ENCODE measurements at regions not wholly inside any gene's neighbourhood (a gene's known extent, or its start where the extent isn't known, plus 50 kb on each side); places are given as distances from the start of the nearest gene placed in this dataset.
A peak's percentile ranks its signal among the peaks of the same experiment; 100 is the strongest.

- Histone ChIP-seq H2AFZ (ENCODE audit: low read length) (no peak overlapping the region), H3K9me2 (ENCODE audit: insufficient read depth, low read length) (no peaks in the 10 kb centered on the region; the same call in 1 of the 2 replicates), H3K27ac (ENCODE audit: low read depth, low read length, poor library complexity, severe bottlenecking) (no peak overlapping the region), H4K20me1 (ENCODE audit: insufficient read depth, low read length) (no peaks in the 10 kb centered on the region), H3K4me2 (ENCODE audit: low read length) (no peak overlapping the region), H3K4me1 (ENCODE audit: insufficient read depth, low read length, poor library complexity, severe bottlenecking) (peaks cover 5% of the 10 kb centered on the region), H3K79me2 (ENCODE audit: insufficient read depth, low read depth, low read length) (no peaks in the 10 kb centered on the region), H3K9me3 (ENCODE audit: low read length) (no peaks in the 10 kb centered on the region), H3K36me3 (ENCODE audit: insufficient read depth, low read length) (no peaks in the 10 kb centered on the region), H3K4me3 (ENCODE audit: low read depth, low read length, poor library complexity, severe bottlenecking) (no peak overlapping the region)
- no TSS peak for BruUV-seq (replicated peaks)
- no peak for DNase-seq (ENCODE audit: low spot score)
- CTCF ChIA-PET (ENCODE audit: unreplicated experiment): no interaction called here
- intact Hi-C loops (cut with micrococcal nuclease; ENCODE audit: unreplicated experiment): no loop called here
- TF ChIP-seq CTCF (conservative IDR thresholded peaks at IDR 0.05; ENCODE audit: low read length) (no peak), EZH2phosphoT487 (IDR thresholded peaks at IDR 0.05; ENCODE audit: borderline replicate concordance, low read depth, low read length) (no peak)
- POLR2A ChIA-PET: interaction anchor here (0.5 to 1.0 kb wide), 3 partner anchors 8 to 407 kb away, joined by 3 to 6 read pairs (median 4); no protein-coding TSS in a partner anchor
Measured at GRCh38 chr5:81842795-81843398, 92.0 kb upstream of the SSBP2 start.

DNA sequence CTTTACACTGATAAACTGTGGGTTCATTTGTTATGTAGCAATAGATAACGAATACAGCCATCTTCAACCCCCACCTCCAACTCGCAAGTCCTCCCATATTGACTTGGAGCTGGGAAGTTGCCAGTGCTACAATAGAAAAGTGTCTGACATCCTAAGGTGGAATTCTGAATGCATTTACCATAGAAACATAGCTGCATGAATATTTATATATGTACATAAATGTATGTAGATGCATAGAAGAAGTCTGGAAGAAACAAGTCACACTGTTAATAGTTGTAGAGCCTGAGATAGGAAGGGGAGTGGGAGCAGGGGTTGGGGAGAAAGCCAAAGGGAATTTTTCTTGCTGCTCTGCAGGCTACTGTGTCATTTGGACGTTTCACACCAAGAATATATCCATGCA lies 88.1 kb upstream of the SSBP2 start:
- Histone ChIP-seq H3K4me3 (ENCODE audit: low read depth, low read length, poor library complexity, severe bottlenecking) (no peak overlapping the region), H3K4me2 (ENCODE audit: low read length) (no peak overlapping the region), H3K9me3 (ENCODE audit: low read length) (no peaks in the 10 kb centered on the region), H3K36me3 (ENCODE audit: insufficient read depth, low read length) (no peaks in the 10 kb centered on the region), H3K4me1 (ENCODE audit: insufficient read depth, low read length, poor library complexity, severe bottlenecking) (peaks cover 5% of the 10 kb centered on the region), H4K20me1 (ENCODE audit: insufficient read depth, low read length) (no peaks in the 10 kb centered on the region), H3K79me2 (ENCODE audit: insufficient read depth, low read depth, low read length) (no peaks in the 10 kb centered on the region), H3K27ac (ENCODE audit: low read depth, low read length, poor library complexity, severe bottlenecking) (no peak overlapping the region), H3K9me2 (ENCODE audit: insufficient read depth, low read length) (no peaks in the 10 kb centered on the region), H2AFZ (ENCODE audit: low read length) (peak overlapping the region; percentile 20; the same call in 1 of the 2 replicates)
- CTCF ChIA-PET (ENCODE audit: unreplicated experiment): no interaction called here
- intact Hi-C loops (cut with micrococcal nuclease; ENCODE audit: unreplicated experiment): loop anchor here (5.0 kb wide), 2 partner anchors 332 to 412 kb away; no protein-coding TSS in a partner anchor
- no peak for DNase-seq (ENCODE audit: low spot score)
- POLR2A ChIA-PET: interaction anchor here (0.7 to 3.1 kb wide), 7 partner anchors 12 to 335 kb away, joined by 3 to 26 read pairs (median 5); partner anchors contain the start of gene SSBP2
- BruUV-seq (replicated peaks): no TSS peak
- TF ChIP-seq CTCF (conservative IDR thresholded peaks at IDR 0.05; ENCODE audit: low read length) (no peak), EZH2phosphoT487 (IDR thresholded peaks at IDR 0.05; ENCODE audit: borderline replicate concordance, low read depth, low read length) (no peak)

DNA sequence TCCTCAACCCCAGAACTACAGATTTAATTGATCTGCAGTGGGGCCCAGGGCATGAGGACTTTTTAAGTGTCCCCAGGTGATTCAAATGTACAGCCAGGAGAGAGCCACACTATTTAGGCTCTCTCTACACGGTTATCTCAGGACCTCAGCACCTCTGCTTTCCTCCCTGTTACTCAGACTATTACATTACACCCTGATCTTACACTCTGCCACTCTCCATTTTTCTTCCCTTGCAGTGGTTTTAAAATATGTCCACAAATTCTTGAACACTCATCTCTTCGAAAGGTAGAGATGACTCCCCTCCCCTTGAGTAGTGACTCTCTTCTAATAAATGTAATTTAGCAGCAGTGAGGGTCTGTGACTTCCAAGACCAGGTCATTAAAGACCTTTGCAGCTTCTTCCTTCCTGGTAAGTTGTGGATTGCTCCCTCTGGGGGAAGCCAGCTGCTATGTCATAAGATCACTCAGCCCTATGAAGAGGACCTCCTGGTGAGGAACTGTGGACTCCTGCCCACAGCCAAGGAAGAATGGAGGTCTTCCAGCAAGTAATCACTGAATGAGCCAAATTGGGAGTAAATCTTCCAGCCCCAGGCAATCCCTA lies 87.5 kb upstream of the SSBP2 start:
- Histone ChIP-seq H3K36me3 (ENCODE audit: insufficient read depth, low read length) (no peaks in the 10 kb centered on the region), H3K4me1 (ENCODE audit: insufficient read depth, low read length, poor library complexity, severe bottlenecking) (peaks cover 5% of the 10 kb centered on the region), H3K4me3 (ENCODE audit: low read depth, low read length, poor library complexity, severe bottlenecking) (no peak overlapping the region), H3K9me3 (ENCODE audit: low read length) (no peaks in the 10 kb centered on the region), H4K20me1 (ENCODE audit: insufficient read depth, low read length) (no peaks in the 10 kb centered on the region), H2AFZ (ENCODE audit: low read length) (peak overlapping the region; percentile 20; the same call in 1 of the 2 replicates), H3K4me2 (ENCODE audit: low read length) (no peak overlapping the region), H3K79me2 (ENCODE audit: insufficient read depth, low read depth, low read length) (no peaks in the 10 kb centered on the region), H3K9me2 (ENCODE audit: insufficient read depth, low read length) (no peaks in the 10 kb centered on the region), H3K27ac (ENCODE audit: low read depth, low read length, poor library complexity, severe bottlenecking) (no peak overlapping the region)
- no peak for TF ChIP-seq EZH2phosphoT487 (IDR thresholded peaks at IDR 0.05; ENCODE audit: borderline replicate concordance, low read depth, low read length)
- peak; percentile 81 for TF ChIP-seq CTCF (conservative IDR thresholded peaks at IDR 0.05; ENCODE audit: low read length)
- CTCF ChIA-PET (ENCODE audit: unreplicated experiment): no interaction called here
- no TSS peak for BruUV-seq (replicated peaks)
- intact Hi-C loops (cut with micrococcal nuclease; ENCODE audit: unreplicated experiment): loop anchor here (5.0 kb wide), 2 partner anchors 331 to 411 kb away; no protein-coding TSS in a partner anchor
- DNase-seq (ENCODE audit: low spot score): peak; percentile 68
- POLR2A ChIA-PET: interaction anchor here (0.7 to 3.1 kb wide), 6 partner anchors 10 to 326 kb away, joined by 3 to 26 read pairs (median 5); no protein-coding TSS in a partner anchor
